ENCODE measurements at regions not wholly inside any gene's neighbourhood (a gene's known extent, or its start where the extent isn't known, plus 50 kb on each side); places are given as distances from the start of the nearest gene placed in this dataset.
"Not testable (repeated sequence)": the region's sequence is repeated elsewhere in the genome, so short reads cannot be mapped to it uniquely, and the experiment has no call there.

DNA sequence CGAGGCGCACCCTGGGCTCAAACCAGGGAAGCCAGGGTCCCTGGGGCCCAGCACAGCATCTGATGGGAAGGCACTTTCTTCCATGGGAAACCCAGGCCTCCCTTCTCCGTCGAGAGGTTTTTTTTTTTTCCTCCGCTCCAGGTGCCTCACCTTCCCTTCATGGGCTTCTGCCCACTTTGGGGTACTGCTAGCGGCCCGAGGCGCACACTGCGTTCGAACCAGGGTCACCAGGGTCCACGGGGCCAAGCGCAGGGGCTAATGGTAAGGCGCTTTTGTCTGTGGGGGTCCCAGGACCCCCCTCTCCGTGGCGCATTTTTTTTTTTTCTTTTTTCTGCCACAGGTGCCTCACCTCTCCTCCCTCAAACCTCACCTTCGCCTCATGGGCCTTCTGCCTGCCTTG, 1571.3 kb downstream of the TSPY10 start:
- FAIRE-seq, result no peak

DNA sequence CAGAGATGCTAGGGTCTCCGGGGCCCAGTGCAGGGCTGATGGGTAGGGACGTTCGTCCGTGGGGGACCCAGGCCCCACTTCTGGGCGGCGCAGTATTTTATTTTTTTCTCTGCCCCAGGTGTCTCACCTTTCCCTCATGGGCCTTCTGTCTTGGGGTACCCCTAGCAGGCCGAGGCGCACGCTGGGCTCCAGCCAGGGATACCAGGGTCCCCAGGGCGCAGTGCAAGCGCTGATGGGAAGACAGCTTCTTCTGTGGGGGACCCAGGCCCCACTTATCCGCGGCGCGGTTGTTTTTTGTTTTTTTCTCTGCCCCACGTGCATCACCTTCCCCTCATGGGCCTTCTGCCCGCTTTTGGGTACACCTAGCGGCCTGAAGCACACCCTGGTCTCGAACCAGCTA, 1572.8 kb downstream of the TSPY10 start:
- DNase-seq (ENCODE audit: insufficient read length, low spot score); FAIRE-seq: not testable (repeated sequence)

More for the DNA sequence above, 1571.3 kb downstream of the TSPY10 start:
- DNase-seq (ENCODE audit: insufficient read length, low spot score), result no peak
- no peak for TF ChIP-seq POLR2A (IDR thresholded peaks at IDR 0.05; ENCODE audit: low read depth, low read length)

DNA sequence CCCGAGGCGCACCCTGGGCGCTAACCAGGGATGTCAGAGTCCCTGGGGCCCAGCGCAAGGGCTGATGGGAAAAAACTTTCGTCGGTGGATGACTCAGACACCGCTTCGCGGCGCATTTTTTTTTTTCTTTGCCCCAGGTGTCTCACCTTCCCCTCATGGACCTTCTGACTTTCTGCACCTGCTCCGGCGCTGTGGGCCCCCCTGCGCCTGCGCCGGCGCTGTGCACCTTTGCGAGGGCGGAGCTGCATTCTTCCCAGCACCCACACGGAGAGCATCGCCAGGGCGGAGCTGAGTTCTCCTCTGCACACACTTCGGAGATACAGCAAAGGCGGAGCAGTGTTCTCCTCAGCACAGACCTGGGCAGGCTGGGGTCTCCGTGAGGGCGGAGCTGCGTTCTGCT, 1575.3 kb downstream of the TSPY10 start:
- not testable (repeated sequence) for FAIRE-seq; DNase-seq (ENCODE audit: insufficient read length, low spot score)

DNA sequence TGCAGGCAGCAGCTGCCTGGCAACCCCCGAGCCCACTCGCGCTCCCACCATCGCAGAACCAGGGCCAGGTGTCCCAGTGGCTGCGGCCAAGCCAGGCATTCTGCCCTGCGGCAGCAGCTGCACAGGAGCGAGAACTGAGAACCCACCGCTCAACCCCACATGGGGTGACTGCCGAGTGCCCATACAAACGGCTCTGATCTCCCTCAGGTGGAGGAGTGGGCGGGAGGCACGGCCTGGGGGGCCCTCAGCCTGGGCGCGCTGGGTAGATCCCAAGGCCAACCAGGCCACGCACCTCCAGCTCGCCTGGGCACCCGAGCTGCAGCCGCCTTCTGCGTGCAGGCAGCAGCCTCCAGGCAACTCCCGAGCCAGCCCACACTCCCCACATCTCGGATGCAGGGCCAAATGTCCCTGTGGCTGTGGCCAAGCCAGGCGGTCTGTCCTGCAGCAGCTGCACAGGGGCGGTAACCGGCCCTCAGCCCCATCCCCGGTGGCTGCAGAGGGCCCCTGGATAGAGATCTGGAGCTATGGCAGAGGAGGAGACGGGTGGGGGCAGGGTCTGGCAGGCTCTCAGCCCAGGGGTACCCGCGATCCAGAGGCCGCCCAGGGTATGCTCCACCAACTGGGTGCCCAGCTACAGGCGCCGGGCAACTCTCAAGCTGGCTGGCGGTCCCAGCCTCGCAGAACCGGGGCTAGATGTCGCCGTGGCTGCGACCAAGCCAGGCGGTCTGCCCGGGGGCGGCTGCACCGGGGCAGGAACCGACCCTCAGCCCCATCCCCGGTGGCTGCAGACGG, 1579.6 kb downstream of the TSPY10 start:
- FAIRE-seq, result not testable (repeated sequence)
- DNase-seq (ENCODE audit: insufficient read length, low spot score), result peak; percentile 3

DNA sequence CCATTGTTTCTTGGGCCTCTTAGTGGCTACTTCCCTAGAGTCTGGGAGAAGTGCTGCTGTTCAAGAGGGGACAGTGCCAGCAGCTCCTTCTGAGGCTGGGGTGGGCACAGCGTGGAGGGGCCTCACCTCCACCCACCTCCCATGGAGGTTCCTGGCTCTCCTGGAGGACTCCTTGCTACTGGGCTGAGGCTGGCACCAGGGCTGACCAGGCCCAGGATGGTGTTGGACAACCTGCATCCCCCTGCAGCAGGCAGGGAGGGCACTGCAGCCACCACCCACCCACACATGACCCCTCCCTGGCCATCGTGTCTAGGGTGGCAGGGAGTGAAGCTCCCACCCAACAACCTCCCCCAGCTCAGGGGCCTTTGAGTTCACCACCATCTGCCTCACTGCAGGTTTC, 1549.3 kb upstream of the USP9Y start:
- not testable (repeated sequence) for FAIRE-seq

DNA sequence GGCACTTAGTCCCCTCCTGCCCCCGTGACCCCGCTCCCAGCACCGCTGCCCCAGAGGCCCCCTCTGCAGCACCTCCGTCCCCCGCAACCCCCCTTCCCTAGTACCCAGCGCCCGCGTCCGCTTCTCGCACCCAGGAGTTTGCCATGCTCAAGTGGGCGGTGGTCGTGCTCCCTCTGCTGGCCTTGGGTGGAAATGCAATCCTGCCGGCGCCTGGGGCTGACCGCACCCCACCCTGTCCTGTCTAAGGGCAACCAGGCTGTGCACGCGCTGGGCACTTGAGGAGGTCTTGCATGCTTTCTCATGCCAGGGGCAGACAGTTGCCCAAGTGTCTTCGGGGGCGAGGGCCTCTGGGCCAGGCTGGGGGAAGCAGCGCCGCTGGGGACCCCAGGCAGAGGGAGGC, 1544.9 kb upstream of the USP9Y start:
- not testable (repeated sequence) for FAIRE-seq; DNase-seq (ENCODE audit: insufficient read length, low spot score)

More for the DNA sequence above, 1549.3 kb upstream of the USP9Y start:
- DNase-seq (ENCODE audit: insufficient read length, low spot score), result not testable (repeated sequence)

DNA sequence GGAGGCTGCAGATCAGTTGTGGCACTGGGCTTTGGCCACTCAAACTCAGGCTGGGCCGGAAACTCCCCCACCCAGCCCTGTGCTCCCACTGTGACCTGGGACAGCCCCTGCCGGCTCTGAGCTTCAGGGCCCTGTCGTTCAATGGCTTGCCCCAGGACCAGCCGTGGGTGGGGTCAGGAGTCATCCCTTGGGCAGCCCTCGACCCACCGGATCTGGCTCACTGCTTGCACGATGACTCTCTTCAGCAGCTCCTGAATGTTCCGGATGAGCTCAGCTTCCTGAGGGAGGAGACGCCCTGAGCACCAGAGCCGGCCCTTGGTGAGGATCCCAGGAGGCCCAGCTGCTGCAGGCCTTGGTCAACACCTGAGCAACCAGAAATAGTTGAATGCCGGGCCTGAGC, 1544.2 kb upstream of the USP9Y start:
- not testable (repeated sequence) for DNase-seq (ENCODE audit: insufficient read length, low spot score); FAIRE-seq

DNA sequence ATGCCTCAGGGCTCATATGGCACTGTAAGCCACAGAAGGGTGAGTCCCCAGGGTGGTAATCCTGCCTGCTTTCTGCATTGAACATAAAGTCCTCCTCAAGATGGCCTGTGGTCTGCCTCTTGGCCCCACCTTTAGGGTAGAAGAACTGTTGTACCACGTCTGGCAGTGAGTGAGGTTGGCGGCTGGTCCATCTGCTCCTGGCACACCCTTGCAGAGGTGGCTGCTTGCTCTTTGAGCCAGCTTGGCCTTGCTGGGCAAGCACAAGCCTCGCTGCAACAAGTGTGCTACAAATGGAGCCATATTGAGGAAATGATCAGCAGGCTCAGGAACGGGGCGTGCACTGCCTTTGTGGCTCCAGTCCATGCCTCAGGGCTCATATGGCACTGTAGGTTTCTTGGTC, 1524.0 kb upstream of the USP9Y start:
- not testable (repeated sequence) for DNase-seq (ENCODE audit: insufficient read length, low spot score); FAIRE-seq

DNA sequence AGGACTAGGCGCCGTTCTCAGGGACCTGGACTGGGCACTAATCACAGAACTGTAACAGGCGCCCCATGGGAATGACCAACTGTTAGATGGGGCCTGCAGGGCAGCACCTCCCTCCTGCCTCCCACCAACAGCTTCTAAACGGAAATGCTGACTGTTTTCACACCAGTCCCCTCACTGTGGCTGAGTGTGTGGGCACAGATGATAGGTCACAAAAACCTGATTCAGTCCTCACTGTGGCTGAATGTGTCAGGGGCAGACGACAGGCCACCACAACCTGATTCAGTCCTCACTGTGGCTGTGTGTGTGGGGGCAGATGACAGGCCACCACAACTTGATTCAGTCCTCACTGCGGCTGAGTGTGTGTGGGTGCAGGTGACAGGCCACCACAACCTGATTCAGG, 1499.9 kb upstream of the USP9Y start:
- not testable (repeated sequence) for FAIRE-seq; DNase-seq (ENCODE audit: insufficient read length, low spot score)

DNA sequence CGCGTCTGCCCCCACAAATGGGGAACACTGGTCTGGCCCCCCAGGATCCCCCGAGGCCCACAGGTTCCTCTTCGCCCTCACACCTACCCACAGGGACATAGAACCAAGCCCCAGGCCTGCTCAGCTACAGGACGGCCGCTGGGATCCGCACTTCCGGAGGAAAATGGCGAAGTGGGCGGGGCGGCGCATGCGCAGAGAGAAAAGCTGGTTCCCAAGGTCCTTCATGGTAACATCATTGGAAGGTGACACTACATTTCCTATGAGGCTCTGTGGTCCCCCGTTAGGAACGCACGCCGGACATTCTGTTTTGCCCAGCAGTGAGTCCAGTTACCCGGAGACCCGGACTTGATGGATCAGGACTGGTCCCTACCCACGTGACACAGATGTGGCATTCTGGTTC, 1486.2 kb upstream of the USP9Y start:
- DNase-seq (ENCODE audit: insufficient read length, low spot score); FAIRE-seq: not testable (repeated sequence)
